ENCODE measurements at regions not wholly inside any gene's neighbourhood (a gene's known extent, or its start where the extent isn't known, plus 50 kb on each side); places are given as distances from the start of the nearest gene placed in this dataset.

DNA sequence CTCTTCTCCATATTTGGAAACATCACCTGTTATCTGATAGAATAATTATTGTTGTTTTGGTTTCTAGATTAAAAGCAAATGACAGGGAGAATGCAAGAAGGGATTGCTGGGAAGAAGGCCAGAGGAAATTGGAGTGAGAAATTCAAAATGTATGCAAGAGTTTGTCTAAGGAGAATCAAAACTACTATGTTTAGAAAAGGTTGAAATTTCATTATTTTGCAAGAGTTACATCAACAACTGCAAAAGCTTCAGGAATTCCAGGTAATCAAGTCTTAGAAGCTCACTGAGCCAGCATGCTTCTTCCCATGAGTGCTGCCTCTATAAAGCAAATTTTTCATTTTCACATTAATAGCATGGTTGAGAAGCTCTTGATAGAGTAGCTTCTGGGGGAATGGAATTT, 177.2 kb upstream of the GBE1 start:
- Histone ChIP-seq H3K27me3 (replicated peaks; ENCODE audit: insufficient read depth) (no peaks in the 10 kb centered on the region), H3K27ac (no peak overlapping the region), H3K9me3 (no peaks in the 10 kb centered on the region), H3K4me3 (no peak overlapping the region), H3K36me3 (no peaks in the 10 kb centered on the region), H3K4me1 (ENCODE audit: control insufficient read depth in 1 of 2, low read depth in 2 of 2) (no peaks in the 10 kb centered on the region)
- TF ChIP-seq, protein P1, sequence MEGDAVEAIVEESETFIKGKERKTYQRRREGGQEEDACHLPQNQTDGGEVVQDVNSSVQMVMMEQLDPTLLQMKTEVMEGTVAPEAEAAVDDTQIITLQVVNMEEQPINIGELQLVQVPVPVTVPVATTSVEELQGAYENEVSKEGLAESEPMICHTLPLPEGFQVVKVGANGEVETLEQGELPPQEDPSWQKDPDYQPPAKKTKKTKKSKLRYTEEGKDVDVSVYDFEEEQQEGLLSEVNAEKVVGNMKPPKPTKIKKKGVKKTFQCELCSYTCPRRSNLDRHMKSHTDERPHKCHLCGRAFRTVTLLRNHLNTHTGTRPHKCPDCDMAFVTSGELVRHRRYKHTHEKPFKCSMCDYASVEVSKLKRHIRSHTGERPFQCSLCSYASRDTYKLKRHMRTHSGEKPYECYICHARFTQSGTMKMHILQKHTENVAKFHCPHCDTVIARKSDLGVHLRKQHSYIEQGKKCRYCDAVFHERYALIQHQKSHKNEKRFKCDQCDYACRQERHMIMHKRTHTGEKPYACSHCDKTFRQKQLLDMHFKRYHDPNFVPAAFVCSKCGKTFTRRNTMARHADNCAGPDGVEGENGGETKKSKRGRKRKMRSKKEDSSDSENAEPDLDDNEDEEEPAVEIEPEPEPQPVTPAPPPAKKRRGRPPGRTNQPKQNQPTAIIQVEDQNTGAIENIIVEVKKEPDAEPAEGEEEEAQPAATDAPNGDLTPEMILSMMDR (IDR thresholded peaks at IDR 0.05): no peak
- ATAC-seq (ENCODE audit: insufficient number of reproducible peaks, low FRiP score, low read depth) (no peak), DNase-seq (ENCODE audit: low spot score) (no peak)

DNA sequence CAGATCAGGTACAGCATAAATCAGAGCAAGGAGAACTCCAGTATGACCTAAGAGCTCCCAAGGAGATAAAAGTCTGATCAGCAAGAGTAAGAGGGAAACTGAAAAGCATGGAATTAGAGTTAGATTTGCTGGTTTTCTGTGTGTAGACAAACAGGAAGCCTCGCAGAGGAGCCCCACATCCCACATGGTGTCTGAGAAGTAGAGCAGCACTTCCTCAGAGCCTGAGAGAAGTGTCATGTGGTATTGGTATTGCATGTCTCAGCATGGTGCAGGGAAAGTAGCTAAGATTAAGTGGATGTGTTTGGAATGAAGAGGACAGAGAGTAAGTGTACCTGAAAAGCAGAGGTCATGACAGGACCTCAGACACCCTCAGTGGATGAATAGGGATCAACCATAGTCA, 175.4 kb upstream of the GBE1 start:
- Histone ChIP-seq H3K4me3 (no peak overlapping the region), H3K27ac (no peak overlapping the region), H3K36me3 (no peaks in the 10 kb centered on the region), H3K4me1 (ENCODE audit: control insufficient read depth in 1 of 2, low read depth in 2 of 2) (no peaks in the 10 kb centered on the region), H3K9me3 (no peaks in the 10 kb centered on the region), H3K27me3 (replicated peaks; ENCODE audit: insufficient read depth) (no peaks in the 10 kb centered on the region)
- TF ChIP-seq, protein P1 (IDR thresholded peaks at IDR 0.05): no peak
- ATAC-seq (ENCODE audit: insufficient number of reproducible peaks, low FRiP score, low read depth): no peak
- DNase-seq (ENCODE audit: low spot score): no peak

DNA sequence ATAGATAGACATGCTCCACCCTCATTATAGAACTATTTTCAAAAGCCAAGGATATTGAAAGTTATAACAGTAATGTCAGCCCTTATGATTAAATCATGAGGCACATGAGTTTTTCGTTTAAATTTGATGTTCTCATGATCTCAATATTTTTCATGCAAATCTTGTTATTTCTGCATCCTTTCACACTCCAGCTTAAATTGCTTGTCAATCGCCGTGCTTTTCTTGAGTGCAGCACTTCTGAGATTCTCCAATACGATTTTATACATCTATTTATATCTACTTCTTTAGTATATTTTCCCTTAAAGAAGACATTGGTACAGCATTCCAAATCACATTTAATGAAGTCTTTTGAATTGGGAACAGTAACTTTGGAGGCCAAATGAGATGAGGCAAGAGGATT, 171.2 kb upstream of the GBE1 start:
- H3K36me3 ChIP-seq: no peaks in the 10 kb centered on the region
- H3K27me3 ChIP-seq (replicated peaks; ENCODE audit: insufficient read depth): no peaks in the 10 kb centered on the region
- ATAC-seq (ENCODE audit: insufficient number of reproducible peaks, low FRiP score, low read depth) (no peak), DNase-seq (ENCODE audit: low spot score) (no peak)
- no peaks in the 10 kb centered on the region for H3K4me1 ChIP-seq (ENCODE audit: control insufficient read depth in 1 of 2, low read depth in 2 of 2)
- H3K9me3 ChIP-seq: no peaks in the 10 kb centered on the region
- no peak overlapping the region for H3K4me3 ChIP-seq
- TF ChIP-seq, protein P1 (IDR thresholded peaks at IDR 0.05): no peak
- H3K27ac ChIP-seq: no peak overlapping the region

DNA sequence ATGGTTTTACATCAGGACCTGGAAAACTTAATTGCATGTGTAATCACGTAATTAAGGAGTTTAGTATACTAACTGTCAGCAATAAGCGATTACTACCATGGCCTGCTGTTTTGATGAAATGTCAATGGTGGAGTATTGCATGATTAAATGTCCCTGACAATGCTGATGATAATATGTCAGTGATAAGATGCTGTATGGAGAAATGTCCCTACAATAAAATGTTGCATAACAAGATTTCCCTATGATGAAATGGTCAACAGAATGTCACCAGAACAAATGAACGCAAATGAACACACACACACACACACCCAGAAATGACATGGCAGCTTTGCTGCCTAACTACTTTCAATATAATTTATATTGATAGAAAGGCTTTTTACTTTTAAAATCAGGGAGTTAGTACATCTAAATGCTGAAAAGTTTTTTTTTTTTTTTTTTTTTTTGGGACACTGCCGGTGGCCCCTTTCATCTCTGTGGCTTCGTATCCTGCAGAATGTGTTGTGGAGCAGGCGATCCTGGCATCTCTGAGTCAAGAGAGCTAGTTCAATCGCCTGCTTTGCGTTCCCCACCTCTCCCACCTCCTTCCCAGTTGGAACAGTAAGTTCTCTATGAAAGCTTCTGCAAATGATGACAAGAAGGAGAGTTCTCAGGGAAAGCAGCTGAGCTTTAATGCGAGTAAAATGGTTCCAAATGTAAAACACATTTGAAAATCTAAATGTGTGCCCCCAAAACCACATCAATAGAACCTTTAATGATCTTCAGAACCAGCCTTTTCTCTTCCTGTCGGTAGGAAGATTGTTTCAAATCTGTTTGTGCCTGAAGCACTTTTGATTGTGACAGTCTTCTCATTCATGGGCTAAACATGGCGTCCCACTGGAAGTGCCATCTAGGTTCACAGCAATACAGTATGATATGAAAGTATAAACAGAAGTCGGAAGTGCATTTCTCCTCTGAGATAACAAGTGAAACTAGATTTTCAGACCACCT, 170.1 kb upstream of the GBE1 start:
- H3K27me3 ChIP-seq (replicated peaks; ENCODE audit: insufficient read depth): no peaks in the 10 kb centered on the region
- H3K36me3 ChIP-seq: no peaks in the 10 kb centered on the region
- TF ChIP-seq, protein P1 (IDR thresholded peaks at IDR 0.05): no peak
- H3K4me1 ChIP-seq (ENCODE audit: control insufficient read depth in 1 of 2, low read depth in 2 of 2): no peaks in the 10 kb centered on the region
- no peak overlapping the region for H3K27ac ChIP-seq
- ATAC-seq (ENCODE audit: insufficient number of reproducible peaks, low FRiP score, low read depth): no peak
- DNase-seq (ENCODE audit: low spot score): no peak
- no peak overlapping the region for H3K4me3 ChIP-seq
- no peaks in the 10 kb centered on the region for H3K9me3 ChIP-seq

DNA sequence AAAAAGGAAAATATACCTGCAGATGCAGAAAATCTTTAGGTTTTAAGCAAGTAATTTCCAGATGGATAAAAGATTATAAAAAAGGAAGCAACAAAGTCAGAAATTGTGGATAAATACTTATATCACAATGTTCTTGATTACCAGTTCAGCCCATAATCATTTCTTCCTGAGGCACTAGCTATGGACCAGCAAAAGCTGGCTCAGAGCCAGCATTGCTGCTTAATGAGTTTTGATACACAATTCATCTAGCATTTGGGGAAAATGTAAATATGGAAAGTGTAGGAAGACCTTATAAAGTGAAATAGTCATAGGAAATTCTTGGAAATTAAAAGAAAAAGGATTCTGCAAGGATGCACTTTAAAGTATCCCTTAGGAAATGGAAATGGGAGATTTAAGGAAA, 168.3 kb upstream of the GBE1 start:
- Histone ChIP-seq H3K27ac (no peak overlapping the region), H3K36me3 (no peaks in the 10 kb centered on the region), H3K4me3 (no peak overlapping the region), H3K4me1 (ENCODE audit: control insufficient read depth in 1 of 2, low read depth in 2 of 2) (no peaks in the 10 kb centered on the region), H3K27me3 (replicated peaks; ENCODE audit: insufficient read depth) (no peaks in the 10 kb centered on the region), H3K9me3 (no peaks in the 10 kb centered on the region)
- no peak for DNase-seq (ENCODE audit: low spot score)
- no peak for ATAC-seq (ENCODE audit: insufficient number of reproducible peaks, low FRiP score, low read depth)
- TF ChIP-seq, protein P1 (IDR thresholded peaks at IDR 0.05): no peak

Measured in thoracic aorta (tissue), 2 donors.